ENCODE measurements at regions not wholly inside any gene's neighbourhood (a gene's known extent, or its start where the extent isn't known, plus 50 kb on each side); places are given as distances from the start of the nearest gene placed in this dataset.
"Not testable (repeated sequence)": the region's sequence is repeated elsewhere in the genome, so short reads cannot be mapped to it uniquely, and the experiment has no call there.

DNA sequence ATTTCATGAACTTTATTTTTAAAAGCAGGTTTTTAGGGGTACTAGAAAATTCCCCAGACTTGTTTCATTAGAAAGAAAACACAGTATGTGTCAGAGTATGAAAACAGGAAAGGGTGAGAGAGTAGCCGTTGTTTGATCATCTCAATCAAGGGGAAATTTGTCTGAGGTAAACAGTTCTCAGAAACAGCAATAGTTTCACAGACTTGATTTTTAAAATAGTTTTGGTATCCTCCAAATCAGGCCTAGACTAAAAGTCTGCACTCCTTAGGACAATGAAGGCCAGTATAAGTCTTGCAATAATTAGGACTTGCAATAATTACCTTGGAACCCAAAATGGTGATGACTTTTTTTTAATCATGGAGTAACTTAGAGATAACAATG, 176.6 kb upstream of the TAB2 start:
- Histone ChIP-seq H3K27ac (peak overlapping the region in 1 of 12 donors; percentile 79), H3K36me3 (no peaks in the 10 kb centered on the region), H3K27me3 (no peaks in the 10 kb centered on the region), H3K4me1 (peaks cover 0 to 13% (median 0%) of the 10 kb centered on the region in 12 donors), H3K4me3 (no peak overlapping the region), H3K9me3 (peaks cover 0 to 10% (median 0%) of the 10 kb centered on the region in 12 donors)
- ATAC-seq (no peak), DNase-seq (no peak)
- TF ChIP-seq, protein P1, sequence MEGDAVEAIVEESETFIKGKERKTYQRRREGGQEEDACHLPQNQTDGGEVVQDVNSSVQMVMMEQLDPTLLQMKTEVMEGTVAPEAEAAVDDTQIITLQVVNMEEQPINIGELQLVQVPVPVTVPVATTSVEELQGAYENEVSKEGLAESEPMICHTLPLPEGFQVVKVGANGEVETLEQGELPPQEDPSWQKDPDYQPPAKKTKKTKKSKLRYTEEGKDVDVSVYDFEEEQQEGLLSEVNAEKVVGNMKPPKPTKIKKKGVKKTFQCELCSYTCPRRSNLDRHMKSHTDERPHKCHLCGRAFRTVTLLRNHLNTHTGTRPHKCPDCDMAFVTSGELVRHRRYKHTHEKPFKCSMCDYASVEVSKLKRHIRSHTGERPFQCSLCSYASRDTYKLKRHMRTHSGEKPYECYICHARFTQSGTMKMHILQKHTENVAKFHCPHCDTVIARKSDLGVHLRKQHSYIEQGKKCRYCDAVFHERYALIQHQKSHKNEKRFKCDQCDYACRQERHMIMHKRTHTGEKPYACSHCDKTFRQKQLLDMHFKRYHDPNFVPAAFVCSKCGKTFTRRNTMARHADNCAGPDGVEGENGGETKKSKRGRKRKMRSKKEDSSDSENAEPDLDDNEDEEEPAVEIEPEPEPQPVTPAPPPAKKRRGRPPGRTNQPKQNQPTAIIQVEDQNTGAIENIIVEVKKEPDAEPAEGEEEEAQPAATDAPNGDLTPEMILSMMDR (IDR thresholded peaks at IDR 0.05): no peak
- TF ChIP-seq POLR2A (IDR thresholded peaks at IDR 0.05): no peak
- intact Hi-C loops (cut with DNase I): no loop called here
- WGBS, 4 donors: 59 to 64% (median 63%) methylated on average over 1 of the region's 1 CpG

DNA sequence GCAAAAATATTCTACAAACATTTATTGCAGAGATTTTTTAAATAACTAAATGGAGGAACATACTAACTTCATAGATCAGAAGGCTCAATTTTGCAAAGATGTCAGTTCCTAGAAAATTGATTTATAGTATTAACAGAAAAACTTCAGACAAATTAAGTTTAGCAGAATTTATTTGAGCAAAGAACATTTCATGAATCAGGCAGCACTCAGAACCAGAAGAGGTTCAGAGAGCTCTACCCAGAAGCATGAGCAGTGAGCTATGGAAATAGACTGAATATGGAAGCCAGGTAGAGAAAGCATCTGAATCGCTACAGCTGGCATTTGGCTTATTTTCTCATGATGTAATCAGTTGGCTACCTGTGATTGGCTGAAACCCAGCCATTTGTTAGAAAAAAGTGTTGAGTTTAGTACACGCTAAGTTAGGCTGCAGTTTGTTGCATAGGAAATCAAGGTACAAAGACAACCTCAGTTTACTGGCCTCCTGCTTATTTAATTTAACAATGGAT, 174.5 kb upstream of the TAB2 start:
- WGBS, 4 donors: 86 to 97% (median 90%) methylated on average over 2 of the region's 2 CpGs
- H3K27me3 ChIP-seq: no peaks in the 10 kb centered on the region

DNA sequence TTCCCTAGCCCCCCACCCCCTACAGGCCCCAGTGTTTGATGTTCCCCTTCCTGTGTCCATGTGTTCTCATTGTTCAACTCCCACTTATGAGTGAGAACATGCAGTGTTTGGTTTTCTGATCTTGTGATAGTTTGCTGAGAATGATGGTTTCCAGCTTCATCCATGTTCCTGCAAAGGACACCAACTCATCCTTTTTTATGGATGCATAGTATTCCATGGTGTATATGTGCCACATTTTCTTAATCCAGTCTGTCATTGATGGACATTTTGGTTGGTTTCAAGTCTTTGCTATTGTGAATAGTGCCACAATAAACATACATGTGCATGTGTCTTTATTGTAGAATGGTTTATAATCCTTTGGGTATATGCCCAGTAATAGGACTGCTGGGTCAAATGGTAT, 171.7 kb upstream of the TAB2 start:
- H3K4me3 ChIP-seq; H3K4me1 ChIP-seq; ATAC-seq; H3K9me3 ChIP-seq; H3K27me3 ChIP-seq; H3K36me3 ChIP-seq; H3K27ac ChIP-seq; intact Hi-C loops (cut with DNase I); DNase-seq: not testable (repeated sequence)

More for the DNA sequence above, 174.5 kb upstream of the TAB2 start:
- Histone ChIP-seq H3K9me3 (peaks cover 0 to 10% (median 0%) of the 10 kb centered on the region in 12 donors), H3K4me1 (peaks cover 0 to 19% (median 0%) of the 10 kb centered on the region in 12 donors), H3K4me3 (no peak overlapping the region), H3K27ac (no peak overlapping the region), H3K36me3 (no peaks in the 10 kb centered on the region)
- DNase-seq: no peak
- intact Hi-C loops (cut with DNase I): no loop called here
- no peak for TF ChIP-seq POLR2A (IDR thresholded peaks at IDR 0.05)
- TF ChIP-seq, protein P1 (IDR thresholded peaks at IDR 0.05): no peak
- ATAC-seq: no peak

DNA sequence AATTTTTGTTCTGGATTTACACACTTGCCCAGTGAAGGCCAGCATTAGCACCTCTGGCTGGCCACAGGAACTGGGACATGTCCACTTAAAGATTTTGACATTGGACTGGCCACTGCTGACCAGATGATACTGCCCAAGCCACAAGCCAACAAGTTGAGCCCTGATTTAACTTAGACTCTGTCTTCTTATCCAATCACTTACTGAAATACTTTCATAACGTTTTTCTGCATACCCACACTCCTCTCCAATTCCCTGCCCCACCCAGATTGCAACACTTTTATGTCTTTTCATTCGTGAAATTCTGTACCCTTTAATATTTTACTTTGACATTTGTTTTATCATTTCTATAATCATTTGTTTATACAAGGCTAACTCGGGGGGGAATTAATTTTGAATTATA, 170.3 kb upstream of the TAB2 start:
- DNase-seq: no peak
- WGBS, 4 donors: 48 to 61% (median 51%) methylated on average over 3 of the region's 3 CpGs
- Histone ChIP-seq H3K36me3 (no peaks in the 10 kb centered on the region), H3K27ac (peak overlapping the region in 1 of 12 donors; percentile 17), H3K4me1 (peaks cover 0 to 5% (median 0%) of the 10 kb centered on the region in 12 donors), H3K9me3 (peaks cover 0 to 10% (median 0%) of the 10 kb centered on the region in 12 donors), H3K27me3 (no peaks in the 10 kb centered on the region), H3K4me3 (no peak overlapping the region)
- TF ChIP-seq POLR2A (IDR thresholded peaks at IDR 0.05): no peak
- TF ChIP-seq, protein P1 (IDR thresholded peaks at IDR 0.05): no peak
- intact Hi-C loops (cut with DNase I): no loop called here
- ATAC-seq: peak in 1 of 4 donors; percentile 38
